HEK293 (cell line): ENCODE measurements at regions not wholly inside any gene's neighbourhood (a gene's known extent, or its start where the extent isn't known, plus 50 kb on each side); places are given as distances from the start of the nearest gene placed in this dataset.

Experiments used
- WT1 ChIP-seq: fragments of 450-650 bp; formaldehyde crosslinking; IDR thresholded peaks from 2 replicates; pipeline ENCODE4 v1.5.1; 2016; ENCODE audit warnings: missing biosample characterization, missing genetic modification characterization
- YY1 ChIP-seq: fragments of 450-650 bp; formaldehyde crosslinking; IDR thresholded peaks from 2 replicates; pipeline ENCODE4 v1.5.1; 2018; ENCODE audit warnings: missing biosample characterization, missing genetic modification characterization
- ZBTB7A ChIP-seq: fragments of 450-650 bp; formaldehyde crosslinking; IDR thresholded peaks from 2 replicates; pipeline ENCODE4 v1.5.1; 2016; ENCODE audit warnings: low read depth, missing biosample characterization, missing genetic modification characterization
- ZEB2 ChIP-seq: fragments of 450-650 bp; formaldehyde crosslinking; IDR thresholded peaks from 2 replicates; pipeline ENCODE4 v1.5.1; 2016; ENCODE audit warnings: missing biosample characterization, missing genetic modification characterization
- ZNF23 ChIP-seq: fragments of 450-650 bp; formaldehyde crosslinking; IDR thresholded peaks from 2 replicates; pipeline ENCODE4 v1.5.1; 2016; ENCODE audit warnings: missing biosample characterization, missing genetic modification characterization, borderline replicate concordance
- ZNF239 ChIP-seq: fragments of 450-650 bp; formaldehyde crosslinking; IDR thresholded peaks from 2 replicates; pipeline ENCODE4 v1.5.1; 2016; ENCODE audit warnings: missing biosample characterization, missing genetic modification characterization
- ZNF423 ChIP-seq: fragments of 450-650 bp; formaldehyde crosslinking; IDR thresholded peaks from 2 replicates; pipeline ENCODE4 v1.5.1; 2016; ENCODE audit warnings: missing biosample characterization, missing genetic modification characterization
- TF ChIP-seq, protein P1 (sequence below): fragments of 450-650 bp; formaldehyde crosslinking; IDR thresholded peaks from 2 replicates; pipeline ENCODE4 v1.5.1; 2016; ENCODE audit warnings: missing biosample characterization, missing genetic modification characterization
- TF ChIP-seq, protein P2 (sequence below): fragments of 450-650 bp; formaldehyde crosslinking; IDR thresholded peaks from 2 replicates; pipeline ENCODE4 v1.5.1; 2016; ENCODE audit warnings: missing biosample characterization, missing genetic modification characterization, low read depth
- TF ChIP-seq, protein P3 (sequence below): fragments of 450-650 bp; formaldehyde crosslinking; IDR thresholded peaks from 2 replicates; pipeline ENCODE4 v1.5.1; 2016; ENCODE audit warnings: missing biosample characterization, missing genetic modification characterization
- TF ChIP-seq, protein P4 (sequence below): fragments of 450-650 bp; formaldehyde crosslinking; conservative IDR thresholded peaks from 2 replicates; pipeline ENCODE4 v1.5.1; 2016; ENCODE audit warnings: low read depth, missing biosample characterization, missing genetic modification characterization
- TF ChIP-seq, protein P5 (sequence below): fragments of 450-650 bp; formaldehyde crosslinking; IDR thresholded peaks from 2 replicates; pipeline ENCODE4 v1.5.1; 2016; ENCODE audit warnings: missing biosample characterization, missing genetic modification characterization
- TF ChIP-seq, protein P6 (sequence below): fragments of 450-650 bp; formaldehyde crosslinking; IDR thresholded peaks from 2 replicates; pipeline ENCODE4 v1.5.1; 2016; ENCODE audit warnings: missing biosample characterization, missing genetic modification characterization
- TF ChIP-seq, protein P7 (sequence below): fragments of 450-650 bp; formaldehyde crosslinking; IDR thresholded peaks from 2 replicates; pipeline ENCODE4 v1.5.1; 2017; ENCODE audit warnings: missing biosample characterization, missing genetic modification characterization

DNA sequence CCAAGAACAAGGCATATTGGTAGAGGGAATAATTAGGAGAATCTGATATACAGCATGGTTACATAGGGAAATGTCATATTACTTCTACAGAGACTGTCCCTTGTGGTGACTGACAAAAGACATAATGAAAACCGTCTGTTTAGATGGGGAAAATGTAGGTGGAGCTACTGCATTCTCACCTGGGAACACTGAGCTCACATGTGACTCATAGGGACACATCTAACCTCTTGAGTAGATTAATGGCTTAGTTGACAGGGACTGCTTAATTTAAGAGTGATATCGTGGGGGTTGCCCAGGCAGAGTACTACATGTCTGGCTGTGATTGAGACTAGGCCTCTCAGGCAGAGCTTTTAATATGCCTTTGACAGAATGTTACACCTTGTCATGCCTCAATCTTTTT is 235.3 kb upstream of the ZFP64 start:
- TF ChIP-seq, protein P1, sequence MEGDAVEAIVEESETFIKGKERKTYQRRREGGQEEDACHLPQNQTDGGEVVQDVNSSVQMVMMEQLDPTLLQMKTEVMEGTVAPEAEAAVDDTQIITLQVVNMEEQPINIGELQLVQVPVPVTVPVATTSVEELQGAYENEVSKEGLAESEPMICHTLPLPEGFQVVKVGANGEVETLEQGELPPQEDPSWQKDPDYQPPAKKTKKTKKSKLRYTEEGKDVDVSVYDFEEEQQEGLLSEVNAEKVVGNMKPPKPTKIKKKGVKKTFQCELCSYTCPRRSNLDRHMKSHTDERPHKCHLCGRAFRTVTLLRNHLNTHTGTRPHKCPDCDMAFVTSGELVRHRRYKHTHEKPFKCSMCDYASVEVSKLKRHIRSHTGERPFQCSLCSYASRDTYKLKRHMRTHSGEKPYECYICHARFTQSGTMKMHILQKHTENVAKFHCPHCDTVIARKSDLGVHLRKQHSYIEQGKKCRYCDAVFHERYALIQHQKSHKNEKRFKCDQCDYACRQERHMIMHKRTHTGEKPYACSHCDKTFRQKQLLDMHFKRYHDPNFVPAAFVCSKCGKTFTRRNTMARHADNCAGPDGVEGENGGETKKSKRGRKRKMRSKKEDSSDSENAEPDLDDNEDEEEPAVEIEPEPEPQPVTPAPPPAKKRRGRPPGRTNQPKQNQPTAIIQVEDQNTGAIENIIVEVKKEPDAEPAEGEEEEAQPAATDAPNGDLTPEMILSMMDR = no peak
- no peak for TF ChIP-seq YY1 (tag by site-specific recombination)
- no peak for TF ChIP-seq ZEB2 (tag by site-specific recombination)
- TF ChIP-seq, protein P2, sequence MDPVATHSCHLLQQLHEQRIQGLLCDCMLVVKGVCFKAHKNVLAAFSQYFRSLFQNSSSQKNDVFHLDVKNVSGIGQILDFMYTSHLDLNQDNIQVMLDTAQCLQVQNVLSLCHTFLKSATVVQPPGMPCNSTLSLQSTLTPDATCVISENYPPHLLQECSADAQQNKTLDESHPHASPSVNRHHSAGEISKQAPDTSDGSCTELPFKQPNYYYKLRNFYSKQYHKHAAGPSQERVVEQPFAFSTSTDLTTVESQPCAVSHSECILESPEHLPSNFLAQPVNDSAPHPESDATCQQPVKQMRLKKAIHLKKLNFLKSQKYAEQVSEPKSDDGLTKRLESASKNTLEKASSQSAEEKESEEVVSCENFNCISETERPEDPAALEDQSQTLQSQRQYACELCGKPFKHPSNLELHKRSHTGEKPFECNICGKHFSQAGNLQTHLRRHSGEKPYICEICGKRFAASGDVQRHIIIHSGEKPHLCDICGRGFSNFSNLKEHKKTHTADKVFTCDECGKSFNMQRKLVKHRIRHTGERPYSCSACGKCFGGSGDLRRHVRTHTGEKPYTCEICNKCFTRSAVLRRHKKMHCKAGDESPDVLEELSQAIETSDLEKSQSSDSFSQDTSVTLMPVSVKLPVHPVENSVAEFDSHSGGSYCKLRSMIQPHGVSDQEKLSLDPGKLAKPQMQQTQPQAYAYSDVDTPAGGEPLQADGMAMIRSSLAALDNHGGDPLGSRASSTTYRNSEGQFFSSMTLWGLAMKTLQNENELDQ (tag by site-specific recombination) = no peak
- TF ChIP-seq, protein P3, sequence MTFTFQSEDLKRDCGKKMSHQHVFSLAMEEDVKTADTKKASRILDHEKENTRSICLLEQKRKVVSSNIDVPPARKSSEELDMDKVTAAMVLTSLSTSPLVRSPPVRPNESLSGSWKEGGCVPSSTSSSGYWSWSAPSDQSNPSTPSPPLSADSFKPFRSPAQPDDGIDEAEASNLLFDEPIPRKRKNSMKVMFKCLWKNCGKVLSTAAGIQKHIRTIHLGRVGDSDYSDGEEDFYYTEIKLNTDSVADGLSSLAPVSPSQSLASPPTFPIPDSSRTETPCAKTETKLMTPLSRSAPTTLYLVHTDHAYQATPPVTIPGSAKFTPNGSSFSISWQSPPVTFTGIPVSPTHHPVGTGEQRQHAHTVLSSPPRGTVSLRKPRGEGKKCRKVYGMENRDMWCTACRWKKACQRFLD (tag by site-specific recombination) = no peak
- TF ChIP-seq, protein P4, sequence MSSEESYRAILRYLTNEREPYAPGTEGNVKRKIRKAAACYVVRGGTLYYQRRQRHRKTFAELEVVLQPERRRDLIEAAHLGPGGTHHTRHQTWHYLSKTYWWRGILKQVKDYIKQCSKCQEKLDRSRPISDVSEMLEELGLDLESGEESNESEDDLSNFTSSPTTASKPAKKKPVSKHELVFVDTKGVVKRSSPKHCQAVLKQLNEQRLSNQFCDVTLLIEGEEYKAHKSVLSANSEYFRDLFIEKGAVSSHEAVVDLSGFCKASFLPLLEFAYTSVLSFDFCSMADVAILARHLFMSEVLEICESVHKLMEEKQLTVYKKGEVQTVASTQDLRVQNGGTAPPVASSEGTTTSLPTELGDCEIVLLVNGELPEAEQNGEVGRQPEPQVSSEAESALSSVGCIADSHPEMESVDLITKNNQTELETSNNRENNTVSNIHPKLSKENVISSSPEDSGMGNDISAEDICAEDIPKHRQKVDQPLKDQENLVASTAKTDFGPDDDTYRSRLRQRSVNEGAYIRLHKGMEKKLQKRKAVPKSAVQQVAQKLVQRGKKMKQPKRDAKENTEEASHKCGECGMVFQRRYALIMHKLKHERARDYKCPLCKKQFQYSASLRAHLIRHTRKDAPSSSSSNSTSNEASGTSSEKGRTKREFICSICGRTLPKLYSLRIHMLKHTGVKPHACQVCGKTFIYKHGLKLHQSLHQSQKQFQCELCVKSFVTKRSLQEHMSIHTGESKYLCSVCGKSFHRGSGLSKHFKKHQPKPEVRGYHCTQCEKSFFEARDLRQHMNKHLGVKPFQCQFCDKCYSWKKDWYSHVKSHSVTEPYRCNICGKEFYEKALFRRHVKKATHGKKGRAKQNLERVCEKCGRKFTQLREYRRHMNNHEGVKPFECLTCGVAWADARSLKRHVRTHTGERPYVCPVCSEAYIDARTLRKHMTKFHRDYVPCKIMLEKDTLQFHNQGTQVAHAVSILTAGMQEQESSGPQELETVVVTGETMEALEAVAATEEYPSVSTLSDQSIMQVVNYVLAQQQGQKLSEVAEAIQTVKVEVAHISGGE (tag by site-specific recombination) = no peak
- no peak for TF ChIP-seq ZNF423 (tag by site-specific recombination)
- TF ChIP-seq ZBTB7A (tag by site-specific recombination) = no peak
- no peak for TF ChIP-seq ZNF239
- TF ChIP-seq, protein P5, sequence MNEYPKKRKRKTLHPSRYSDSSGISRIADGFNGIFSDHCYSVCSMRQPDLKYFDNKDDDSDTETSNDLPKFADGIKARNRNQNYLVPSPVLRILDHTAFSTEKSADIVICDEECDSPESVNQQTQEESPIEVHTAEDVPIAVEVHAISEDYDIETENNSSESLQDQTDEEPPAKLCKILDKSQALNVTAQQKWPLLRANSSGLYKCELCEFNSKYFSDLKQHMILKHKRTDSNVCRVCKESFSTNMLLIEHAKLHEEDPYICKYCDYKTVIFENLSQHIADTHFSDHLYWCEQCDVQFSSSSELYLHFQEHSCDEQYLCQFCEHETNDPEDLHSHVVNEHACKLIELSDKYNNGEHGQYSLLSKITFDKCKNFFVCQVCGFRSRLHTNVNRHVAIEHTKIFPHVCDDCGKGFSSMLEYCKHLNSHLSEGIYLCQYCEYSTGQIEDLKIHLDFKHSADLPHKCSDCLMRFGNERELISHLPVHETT (tag by site-specific recombination) = no peak
- TF ChIP-seq, protein P6, sequence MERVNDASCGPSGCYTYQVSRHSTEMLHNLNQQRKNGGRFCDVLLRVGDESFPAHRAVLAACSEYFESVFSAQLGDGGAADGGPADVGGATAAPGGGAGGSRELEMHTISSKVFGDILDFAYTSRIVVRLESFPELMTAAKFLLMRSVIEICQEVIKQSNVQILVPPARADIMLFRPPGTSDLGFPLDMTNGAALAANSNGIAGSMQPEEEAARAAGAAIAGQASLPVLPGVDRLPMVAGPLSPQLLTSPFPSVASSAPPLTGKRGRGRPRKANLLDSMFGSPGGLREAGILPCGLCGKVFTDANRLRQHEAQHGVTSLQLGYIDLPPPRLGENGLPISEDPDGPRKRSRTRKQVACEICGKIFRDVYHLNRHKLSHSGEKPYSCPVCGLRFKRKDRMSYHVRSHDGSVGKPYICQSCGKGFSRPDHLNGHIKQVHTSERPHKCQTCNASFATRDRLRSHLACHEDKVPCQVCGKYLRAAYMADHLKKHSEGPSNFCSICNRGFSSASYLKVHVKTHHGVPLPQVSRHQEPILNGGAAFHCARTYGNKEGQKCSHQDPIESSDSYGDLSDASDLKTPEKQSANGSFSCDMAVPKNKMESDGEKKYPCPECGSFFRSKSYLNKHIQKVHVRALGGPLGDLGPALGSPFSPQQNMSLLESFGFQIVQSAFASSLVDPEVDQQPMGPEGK (tag by site-specific recombination) = no peak
- TF ChIP-seq WT1 (tag by site-specific recombination) = no peak
- no peak for TF ChIP-seq ZNF23
- TF ChIP-seq, protein P7, sequence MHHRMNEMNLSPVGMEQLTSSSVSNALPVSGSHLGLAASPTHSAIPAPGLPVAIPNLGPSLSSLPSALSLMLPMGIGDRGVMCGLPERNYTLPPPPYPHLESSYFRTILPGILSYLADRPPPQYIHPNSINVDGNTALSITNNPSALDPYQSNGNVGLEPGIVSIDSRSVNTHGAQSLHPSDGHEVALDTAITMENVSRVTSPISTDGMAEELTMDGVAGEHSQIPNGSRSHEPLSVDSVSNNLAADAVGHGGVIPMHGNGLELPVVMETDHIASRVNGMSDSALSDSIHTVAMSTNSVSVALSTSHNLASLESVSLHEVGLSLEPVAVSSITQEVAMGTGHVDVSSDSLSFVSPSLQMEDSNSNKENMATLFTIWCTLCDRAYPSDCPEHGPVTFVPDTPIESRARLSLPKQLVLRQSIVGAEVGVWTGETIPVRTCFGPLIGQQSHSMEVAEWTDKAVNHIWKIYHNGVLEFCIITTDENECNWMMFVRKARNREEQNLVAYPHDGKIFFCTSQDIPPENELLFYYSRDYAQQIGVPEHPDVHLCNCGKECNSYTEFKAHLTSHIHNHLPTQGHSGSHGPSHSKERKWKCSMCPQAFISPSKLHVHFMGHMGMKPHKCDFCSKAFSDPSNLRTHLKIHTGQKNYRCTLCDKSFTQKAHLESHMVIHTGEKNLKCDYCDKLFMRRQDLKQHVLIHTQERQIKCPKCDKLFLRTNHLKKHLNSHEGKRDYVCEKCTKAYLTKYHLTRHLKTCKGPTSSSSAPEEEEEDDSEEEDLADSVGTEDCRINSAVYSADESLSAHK (tag by site-specific recombination) = no peak
